Fibroblast of the aortic adventitia (primary cell): ENCODE measurements at regions not wholly inside any gene's neighbourhood (a gene's known extent, or its start where the extent isn't known, plus 50 kb on each side); places are given as distances from the start of the nearest gene placed in this dataset.

Source experiments
- DNase-seq: peaks from one replicate; pipeline ENCODE4 v3.0.0-alpha.2; 2010; ENCODE audit warnings: low read depth
- H3K4me3 ChIP-seq: 2 replicates; pipeline ENCODE4 v1.5.1; 2011; ENCODE audit warnings: low read depth, mild to moderate bottlenecking, control low read depth, low read length, moderate library complexity
- TF ChIP-seq, protein P1 (sequence below): IDR thresholded peaks from 2 replicates; pipeline ENCODE4 v1.5.1; 2011; ENCODE audit warnings: mild to moderate bottlenecking, low read length, control low read depth, inconsistent platforms; ENCODE audit not compliant: insufficient read depth

DNA sequence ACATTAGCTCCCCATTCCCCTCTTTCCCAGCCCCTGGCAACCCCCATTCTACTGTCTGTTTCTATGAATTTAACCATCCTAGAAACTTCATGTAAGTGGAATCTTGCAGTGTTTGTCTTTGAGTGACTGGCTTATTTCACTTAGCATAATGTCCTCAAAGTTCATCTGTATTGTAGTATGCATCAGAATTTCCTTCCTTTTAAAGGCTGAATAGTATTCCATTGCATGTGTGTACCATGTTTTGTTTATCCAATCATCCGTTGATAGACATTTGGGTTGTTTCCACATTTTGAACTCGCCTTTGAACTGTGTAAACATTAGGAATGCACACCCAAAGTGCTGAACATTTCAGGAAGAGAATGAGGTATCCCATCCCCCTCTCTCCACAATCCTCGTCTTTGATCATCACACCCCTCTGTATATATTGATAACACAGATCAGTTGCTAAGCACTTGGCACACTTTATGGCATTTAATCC is 56.4 kb upstream of the PLAC1 start:
- H3K4me3 ChIP-seq, result no peak overlapping the region
- TF ChIP-seq, protein P1, sequence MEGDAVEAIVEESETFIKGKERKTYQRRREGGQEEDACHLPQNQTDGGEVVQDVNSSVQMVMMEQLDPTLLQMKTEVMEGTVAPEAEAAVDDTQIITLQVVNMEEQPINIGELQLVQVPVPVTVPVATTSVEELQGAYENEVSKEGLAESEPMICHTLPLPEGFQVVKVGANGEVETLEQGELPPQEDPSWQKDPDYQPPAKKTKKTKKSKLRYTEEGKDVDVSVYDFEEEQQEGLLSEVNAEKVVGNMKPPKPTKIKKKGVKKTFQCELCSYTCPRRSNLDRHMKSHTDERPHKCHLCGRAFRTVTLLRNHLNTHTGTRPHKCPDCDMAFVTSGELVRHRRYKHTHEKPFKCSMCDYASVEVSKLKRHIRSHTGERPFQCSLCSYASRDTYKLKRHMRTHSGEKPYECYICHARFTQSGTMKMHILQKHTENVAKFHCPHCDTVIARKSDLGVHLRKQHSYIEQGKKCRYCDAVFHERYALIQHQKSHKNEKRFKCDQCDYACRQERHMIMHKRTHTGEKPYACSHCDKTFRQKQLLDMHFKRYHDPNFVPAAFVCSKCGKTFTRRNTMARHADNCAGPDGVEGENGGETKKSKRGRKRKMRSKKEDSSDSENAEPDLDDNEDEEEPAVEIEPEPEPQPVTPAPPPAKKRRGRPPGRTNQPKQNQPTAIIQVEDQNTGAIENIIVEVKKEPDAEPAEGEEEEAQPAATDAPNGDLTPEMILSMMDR, result no peak
- DNase-seq, result no peak

DNA sequence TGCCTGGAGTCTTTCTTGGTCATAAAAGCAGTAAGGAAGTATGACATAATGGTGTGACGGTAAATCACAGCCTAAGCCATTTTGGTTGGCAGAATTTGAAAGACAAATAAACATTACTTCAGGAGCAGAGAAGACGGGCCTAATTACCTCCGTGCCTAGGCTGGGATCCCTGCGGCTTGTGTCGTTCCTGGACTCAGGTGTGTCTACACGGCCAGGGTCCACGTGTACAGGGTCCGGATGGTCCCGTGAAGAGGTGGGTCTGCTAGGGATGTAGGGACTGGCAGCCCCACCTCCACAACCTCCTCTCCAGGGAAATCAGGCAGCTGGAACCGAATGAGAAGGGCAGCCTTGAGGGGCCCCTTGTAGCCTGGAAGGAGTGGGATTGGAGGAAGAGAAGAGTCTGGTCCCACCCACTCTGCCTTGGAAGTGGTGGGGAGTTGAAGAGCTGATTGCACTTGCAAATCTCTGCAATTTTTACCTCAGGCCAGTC is 55.4 kb upstream of the PLAC1 start:
- DNase-seq, result no peak
- H3K4me3 ChIP-seq, result no peak overlapping the region
- TF ChIP-seq, protein P1, result no peak

DNA sequence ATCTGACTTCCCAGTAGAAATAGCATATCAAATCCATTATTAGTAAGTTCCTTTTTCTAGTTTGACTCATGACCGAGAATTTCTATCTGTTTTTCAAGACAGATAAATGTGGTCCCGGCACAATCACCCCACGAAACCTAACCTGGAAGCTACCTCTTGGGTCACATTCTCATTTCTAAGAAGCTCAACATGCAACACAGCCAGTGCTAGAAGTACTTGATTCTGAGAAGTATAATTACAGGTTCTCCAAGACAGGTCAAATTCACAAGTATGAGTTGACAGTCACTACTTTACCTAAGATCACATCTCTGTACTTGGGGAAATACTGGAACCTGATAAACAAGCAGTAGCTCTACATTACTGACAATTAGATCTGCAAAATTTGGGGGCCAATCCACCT is 54.0 kb upstream of the PLAC1 start:
- TF ChIP-seq, protein P1, result no peak
- no peak overlapping the region for H3K4me3 ChIP-seq
- DNase-seq, result no peak

DNA sequence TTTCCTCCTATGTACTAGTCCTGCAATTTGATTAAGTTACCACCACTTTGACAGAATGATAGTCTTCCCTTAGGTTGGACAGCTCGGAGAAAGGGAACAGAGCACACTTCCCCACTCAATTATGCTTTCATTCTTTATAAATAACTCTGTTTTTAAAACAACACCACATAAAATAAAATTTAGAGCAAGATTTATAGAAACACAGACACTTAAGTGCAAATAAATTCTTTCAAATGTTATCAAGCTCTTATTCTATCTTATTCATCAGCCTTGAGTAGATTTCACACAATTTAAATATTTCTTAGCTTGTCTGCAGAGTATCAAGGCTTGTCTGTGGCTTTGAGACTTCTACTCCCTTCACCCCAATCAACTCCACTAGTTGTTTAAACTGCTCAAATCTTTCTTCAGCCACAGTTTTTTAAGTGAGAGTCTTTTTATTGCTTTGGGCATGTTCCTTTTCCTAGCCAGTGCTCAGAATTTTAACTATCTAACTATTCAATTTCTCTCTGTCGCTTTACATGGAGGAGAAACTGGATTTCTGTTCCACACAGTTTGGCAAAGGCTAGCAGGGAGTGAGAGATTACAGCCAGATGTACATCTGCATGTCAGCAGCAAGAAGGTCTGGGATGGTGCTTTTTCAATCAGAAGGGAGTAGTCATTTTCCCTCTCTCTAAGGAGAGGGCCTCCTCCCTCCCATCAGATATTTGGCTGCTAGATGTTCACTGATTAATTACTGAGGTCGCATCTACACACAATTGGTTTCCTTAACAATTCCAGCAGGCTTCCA is 53.1 kb upstream of the PLAC1 start:
- TF ChIP-seq, protein P1, result no peak
- peak; percentile 38 for DNase-seq
- no peak overlapping the region for H3K4me3 ChIP-seq
